ENCODE measurements at regions not wholly inside any gene's neighbourhood (a gene's known extent, or its start where the extent isn't known, plus 50 kb on each side); places are given as distances from the start of the nearest gene placed in this dataset.

GRCh38 chr1:239233626-239234025 lies 152.7 kb upstream of the CHRM3 start:
- no peak for DNase-seq (ENCODE audit: low spot score)
- in situ Hi-C loops (cut with MboI; ENCODE audit: low pct_unique_long_range_greater_than_20kb, low sequenced_read_pairs, unreplicated experiment): no loop called here
- TF ChIP-seq CTCF (IDR thresholded peaks at IDR 0.05; ENCODE audit: extremely low read depth, insufficient read depth, missing control alignments): no peak

GRCh38 chr1:239232921-239233320 lies 153.4 kb upstream of the CHRM3 start:
- no peak for DNase-seq (ENCODE audit: low spot score)
- TF ChIP-seq CTCF (IDR thresholded peaks at IDR 0.05; ENCODE audit: extremely low read depth, insufficient read depth, missing control alignments): no peak
- in situ Hi-C loops (cut with MboI; ENCODE audit: low pct_unique_long_range_greater_than_20kb, low sequenced_read_pairs, unreplicated experiment): no loop called here

- in situ Hi-C loops (cut with MboI; ENCODE audit: low pct_unique_long_range_greater_than_20kb, low sequenced_read_pairs, unreplicated experiment): no loop called here
- TF ChIP-seq CTCF (IDR thresholded peaks at IDR 0.05; ENCODE audit: extremely low read depth, insufficient read depth, missing control alignments): no peak
Measured at GRCh38 chr1:239228451-239228850, 157.9 kb upstream of the CHRM3 start.

GRCh38 chr1:239225396-239225795 lies 161.0 kb upstream of the CHRM3 start:
- in situ Hi-C loops (cut with MboI; ENCODE audit: low pct_unique_long_range_greater_than_20kb, low sequenced_read_pairs, unreplicated experiment): no loop called here
- TF ChIP-seq CTCF (IDR thresholded peaks at IDR 0.05; ENCODE audit: extremely low read depth, insufficient read depth, missing control alignments): no peak
- DNase-seq (ENCODE audit: low spot score): no peak

More at GRCh38 chr1:239228451-239228850, 157.9 kb upstream of the CHRM3 start:
- DNase-seq (ENCODE audit: low spot score): no peak

- TF ChIP-seq CTCF (IDR thresholded peaks at IDR 0.05; ENCODE audit: extremely low read depth, insufficient read depth, missing control alignments): no peak
- DNase-seq (ENCODE audit: low spot score): no peak
- in situ Hi-C loops (cut with MboI; ENCODE audit: low pct_unique_long_range_greater_than_20kb, low sequenced_read_pairs, unreplicated experiment): no loop called here
Measured at GRCh38 chr1:239224100-239224499, 162.3 kb upstream of the CHRM3 start.

- DNase-seq (ENCODE audit: low spot score): no peak
- no peak for TF ChIP-seq CTCF (IDR thresholded peaks at IDR 0.05; ENCODE audit: extremely low read depth, insufficient read depth, missing control alignments)
- in situ Hi-C loops (cut with MboI; ENCODE audit: low pct_unique_long_range_greater_than_20kb, low sequenced_read_pairs, unreplicated experiment): no loop called here
Measured at GRCh38 chr1:239222999-239223398, 163.4 kb upstream of the CHRM3 start.

- in situ Hi-C loops (cut with MboI; ENCODE audit: low pct_unique_long_range_greater_than_20kb, low sequenced_read_pairs, unreplicated experiment): no loop called here
- no peak for TF ChIP-seq CTCF (IDR thresholded peaks at IDR 0.05; ENCODE audit: extremely low read depth, insufficient read depth, missing control alignments)
- no peak for DNase-seq (ENCODE audit: low spot score)
Measured at GRCh38 chr1:239221656-239222055, 164.7 kb upstream of the CHRM3 start.
